PC-3 (cell line): ENCODE measurements at regions not wholly inside any gene's neighbourhood (a gene's known extent, or its start where the extent isn't known, plus 50 kb on each side); places are given as distances from the start of the nearest gene placed in this dataset.

Experiments
- ATAC-seq: fragments of 200-7000 bp; cut with Tn5 transposase; 2 replicates; pipeline ENCODE4 v1.9.1; 2020; ENCODE audit warnings: mild to moderate bottlenecking, moderate library complexity
- BruUV-seq: library from RNA; stranded (reverse); fragments of 400-500 nt; replicated peaks from 2 replicates; lab custom pipeline; 2021; lab: Mats Ljungman, UMichigan
- CTCF ChIA-PET: fragments of 300-600 bp; sonication (Branson Sonifier 250); formaldehyde crosslinking; loops from one replicate; lab custom pipeline; 2022; ENCODE audit warnings: antibody characterized with exemption; lab: Charles Lee
- POLR2A ChIA-PET: fragments of 300-600 bp; sonication (Branson Sonifier 250); formaldehyde crosslinking; loops from one replicate; lab custom pipeline; 2022; ENCODE audit warnings: antibody characterized with exemption; ENCODE audit not compliant: unreplicated experiment; lab: Charles Lee
- DNase-seq: peaks from one replicate; pipeline ENCODE4 v3.0.0-alpha.2; 2015
- H2AFZ ChIP-seq: fragments of 300-600 bp; sonication (generic); 2 replicates; pipeline ENCODE4 v1.6.0; 2016; ENCODE audit warnings: antibody characterized with exemption, low read length
- H3F3A ChIP-seq: fragments of 300-600 bp; sonication (generic); one replicate; pipeline ENCODE4 v1.6.0; 2017; ENCODE audit warnings: antibody characterized with exemption, low read length, control low read depth, mild to moderate bottlenecking; ENCODE audit not compliant: unreplicated experiment
- H3K27ac ChIP-seq: fragments of 300-600 bp; sonication (generic); 2 replicates; pipeline ENCODE4 v1.5.1; 2016; ENCODE audit warnings: mild to moderate bottlenecking, low read length
- H3K27me3 ChIP-seq: fragments of 300-600 bp; sonication (generic); 2 replicates; pipeline ENCODE4 v1.6.1; 2016; ENCODE audit warnings: low read length, mixed read lengths
- H3K36me3 ChIP-seq: fragments of 300-600 bp; sonication (generic); 2 replicates; pipeline ENCODE4 v1.6.1; 2016; ENCODE audit warnings: low read depth, mixed run types, low read length, mixed read lengths
- H3K4me1 ChIP-seq: fragments of 300-600 bp; sonication (generic); 2 replicates; pipeline ENCODE4 v1.5.1; 2016; ENCODE audit warnings: low read length; ENCODE audit not compliant: insufficient read depth
- H3K4me2 ChIP-seq: fragments of 300-600 bp; sonication (generic); 2 replicates; pipeline ENCODE4 v1.6.0; 2016; ENCODE audit warnings: low read length
- H3K4me3 ChIP-seq: fragments of 300-600 bp; sonication (generic); 2 replicates; pipeline ENCODE4 v1.5.1; 2016; ENCODE audit warnings: mild to moderate bottlenecking, low read length, mixed read lengths
- H3K79me2 ChIP-seq: fragments of 300-600 bp; sonication (generic); 2 replicates; pipeline ENCODE4 v1.6.1; 2017; ENCODE audit warnings: low read length, mixed read lengths
- H3K9ac ChIP-seq: fragments of 300-600 bp; sonication (generic); 2 replicates; pipeline ENCODE4 v1.6.0; 2016; ENCODE audit warnings: mild to moderate bottlenecking, low read length
- H3K9me2 ChIP-seq: fragments of 300-600 bp; sonication (generic); replicated peaks from 2 replicates; pipeline ENCODE4 v1.6.1; 2016; ENCODE audit warnings: mixed run types, low read length, mixed read lengths
- H3K9me3 ChIP-seq: fragments of 300-600 bp; sonication (generic); 2 replicates; pipeline ENCODE4 v1.6.1; 2016; ENCODE audit warnings: low read length, mixed read lengths
- H4K20me1 ChIP-seq: fragments of 300-600 bp; sonication (generic); 2 replicates; pipeline ENCODE4 v1.6.1; 2016; ENCODE audit warnings: low read length, mixed read lengths
- EZH2 ChIP-seq: fragments of 300-600 bp; sonication (generic); IDR thresholded peaks from one replicate; pipeline ENCODE4 v1.6.1; 2017; ENCODE audit warnings: antibody characterized with exemption, mild to moderate bottlenecking, low read length; ENCODE audit not compliant: unreplicated experiment
- EZH2phosphoT487 ChIP-seq: fragments of 300-600 bp; sonication (generic); IDR thresholded peaks from 2 replicates; pipeline ENCODE4 v1.6.1; 2018; ENCODE audit warnings: mild to moderate bottlenecking, antibody characterized with exemption, low read length, borderline replicate concordance
- intact Hi-C: fragments of 100-400 bp; cut with micrococcal nuclease; formaldehyde crosslinking; loops from 2 replicates; pipeline ENCODE4 v1.9.0; 2023
- TF ChIP-seq, protein P1 (sequence below): fragments of 300-600 bp; sonication (generic); conservative IDR thresholded peaks from 2 replicates; pipeline ENCODE4 v1.5.1; 2017; ENCODE audit warnings: antibody characterized with exemption, low read depth, mild to moderate bottlenecking, low read length

DNA sequence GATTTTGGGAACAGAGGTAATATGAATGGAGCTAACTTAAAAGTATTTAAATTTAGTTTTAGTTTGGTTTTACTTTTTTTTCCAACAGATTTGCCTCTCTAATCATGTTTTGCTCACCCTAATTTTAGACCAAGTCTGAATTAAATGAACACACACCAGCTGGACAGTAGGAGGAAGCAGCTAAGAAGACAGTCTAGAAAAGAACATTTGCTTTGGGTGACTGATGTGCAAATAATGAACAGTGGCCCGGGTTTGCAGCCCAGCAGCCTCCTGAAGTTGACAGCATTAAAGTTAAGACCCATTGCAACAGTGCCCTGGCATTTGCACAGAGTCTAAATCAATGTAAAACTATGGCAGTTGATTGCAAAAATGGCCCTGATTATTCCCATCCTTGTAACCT, 66.4 kb upstream of the SORL1 start:
- TF ChIP-seq EZH2phosphoT487 (no peak), EZH2 (no peak)
- TF ChIP-seq, protein P1, sequence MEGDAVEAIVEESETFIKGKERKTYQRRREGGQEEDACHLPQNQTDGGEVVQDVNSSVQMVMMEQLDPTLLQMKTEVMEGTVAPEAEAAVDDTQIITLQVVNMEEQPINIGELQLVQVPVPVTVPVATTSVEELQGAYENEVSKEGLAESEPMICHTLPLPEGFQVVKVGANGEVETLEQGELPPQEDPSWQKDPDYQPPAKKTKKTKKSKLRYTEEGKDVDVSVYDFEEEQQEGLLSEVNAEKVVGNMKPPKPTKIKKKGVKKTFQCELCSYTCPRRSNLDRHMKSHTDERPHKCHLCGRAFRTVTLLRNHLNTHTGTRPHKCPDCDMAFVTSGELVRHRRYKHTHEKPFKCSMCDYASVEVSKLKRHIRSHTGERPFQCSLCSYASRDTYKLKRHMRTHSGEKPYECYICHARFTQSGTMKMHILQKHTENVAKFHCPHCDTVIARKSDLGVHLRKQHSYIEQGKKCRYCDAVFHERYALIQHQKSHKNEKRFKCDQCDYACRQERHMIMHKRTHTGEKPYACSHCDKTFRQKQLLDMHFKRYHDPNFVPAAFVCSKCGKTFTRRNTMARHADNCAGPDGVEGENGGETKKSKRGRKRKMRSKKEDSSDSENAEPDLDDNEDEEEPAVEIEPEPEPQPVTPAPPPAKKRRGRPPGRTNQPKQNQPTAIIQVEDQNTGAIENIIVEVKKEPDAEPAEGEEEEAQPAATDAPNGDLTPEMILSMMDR = no peak
- DNase-seq (no peak), ATAC-seq (no peak)
- H3K9me2 ChIP-seq = no peaks in the 10 kb centered on the region
- H3K4me3 ChIP-seq = no peak overlapping the region
- POLR2A ChIA-PET = no interaction called here
- H2AFZ ChIP-seq = no peak overlapping the region
- CTCF ChIA-PET = no interaction called here
- intact Hi-C loops = no loop called here
- H3K9me3 ChIP-seq = no peaks in the 10 kb centered on the region
- no peaks in the 10 kb centered on the region for H4K20me1 ChIP-seq
- no peak overlapping the region for H3K9ac ChIP-seq
- no peaks in the 10 kb centered on the region for H3F3A ChIP-seq
- no peaks in the 10 kb centered on the region for H3K79me2 ChIP-seq
- no peaks in the 10 kb centered on the region for H3K27me3 ChIP-seq
- H3K4me1 ChIP-seq = no peaks in the 10 kb centered on the region
- no peaks in the 10 kb centered on the region for H3K36me3 ChIP-seq
- no peak overlapping the region for H3K27ac ChIP-seq
- no peak overlapping the region for H3K4me2 ChIP-seq
- BruUV-seq = no TSS peak
